ENCODE measurements at regions not wholly inside any gene's neighbourhood (a gene's known extent, or its start where the extent isn't known, plus 50 kb on each side); places are given as distances from the start of the nearest gene placed in this dataset.

- Histone ChIP-seq H3K27ac (no peak overlapping the region), H3K36me3 (no peaks in the 10 kb centered on the region), H3K9me3 (no peaks in the 10 kb centered on the region), H3K4me1 (no peaks in the 10 kb centered on the region), H3K27me3 (no peaks in the 10 kb centered on the region), H3K4me3 (no peak overlapping the region)
- ATAC-seq (no peak), DNase-seq (no peak)
- in situ Hi-C loops (cut with MboI; ENCODE audit: low sequenced_read_pairs in 4 of 4) (no loop called here), intact Hi-C loops (cut with DNase I; ENCODE audit: low total_unique reads) (no loop called here)
- TF ChIP-seq POLR2A (IDR thresholded peaks at IDR 0.05) (no peak), CTCF (IDR thresholded peaks at IDR 0.05 in 4 of 5, conservative IDR thresholded peaks at IDR 0.05 in 1 of 5) (no peak)
Observed at GRCh38 chr1:79090985-79091384, 84.5 kb upstream of the ADGRL4 start.

- H3K4me1 ChIP-seq = no peaks in the 10 kb centered on the region
- H3K9me3 ChIP-seq = no peaks in the 10 kb centered on the region
- in situ Hi-C loops (cut with MboI; ENCODE audit: low sequenced_read_pairs in 4 of 4) = no loop called here
- TF ChIP-seq POLR2A (IDR thresholded peaks at IDR 0.05) = no peak
- no peaks in the 10 kb centered on the region for H3K36me3 ChIP-seq
- H3K4me3 ChIP-seq = no peak overlapping the region
- DNase-seq (no peak), ATAC-seq (no peak)
- H3K27ac ChIP-seq = no peak overlapping the region
- H3K27me3 ChIP-seq = no peaks in the 10 kb centered on the region
- intact Hi-C loops (cut with DNase I; ENCODE audit: low total_unique reads) = no loop called here
Observed at GRCh38 chr1:79089946-79090345, 83.4 kb upstream of the ADGRL4 start.

- Histone ChIP-seq H3K4me3 (no peak overlapping the region), H3K4me1 (no peaks in the 10 kb centered on the region), H3K27me3 (no peaks in the 10 kb centered on the region), H3K36me3 (no peaks in the 10 kb centered on the region), H3K9me3 (no peaks in the 10 kb centered on the region), H3K27ac (no peak overlapping the region)
- in situ Hi-C loops (cut with MboI; ENCODE audit: low sequenced_read_pairs in 4 of 4) = no loop called here
- TF ChIP-seq POLR2A (IDR thresholded peaks at IDR 0.05) = no peak
- TF ChIP-seq CTCF (IDR thresholded peaks at IDR 0.05 in 4 of 5, conservative IDR thresholded peaks at IDR 0.05 in 1 of 5) = no peak
- DNase-seq = no peak
- ATAC-seq = no peak
- intact Hi-C loops (cut with DNase I; ENCODE audit: low total_unique reads) = no loop called here
Observed at GRCh38 chr1:79082233-79082632, 75.7 kb upstream of the ADGRL4 start.

- Histone ChIP-seq H3K27me3 (no peaks in the 10 kb centered on the region), H3K9me3 (no peaks in the 10 kb centered on the region), H3K4me3 (no peak overlapping the region), H3K4me1 (no peaks in the 10 kb centered on the region), H3K27ac (no peak overlapping the region), H3K36me3 (no peaks in the 10 kb centered on the region)
- intact Hi-C loops (cut with DNase I; ENCODE audit: low total_unique reads) = no loop called here
- peak in 1 of 2 donors; percentile 4 for DNase-seq
- TF ChIP-seq POLR2A (IDR thresholded peaks at IDR 0.05) (no peak), CTCF (IDR thresholded peaks at IDR 0.05 in 4 of 5, conservative IDR thresholded peaks at IDR 0.05 in 1 of 5) (no peak)
- ATAC-seq = peak; percentile 71 to 88
- in situ Hi-C loops (cut with MboI; ENCODE audit: low sequenced_read_pairs in 4 of 4) = no loop called here
Observed at GRCh38 chr1:79079770-79080169, 73.2 kb upstream of the ADGRL4 start.

- no peaks in the 10 kb centered on the region for H3K27me3 ChIP-seq
- no peak overlapping the region for H3K27ac ChIP-seq
- intact Hi-C loops (cut with DNase I; ENCODE audit: low total_unique reads) = no loop called here
- no peaks in the 10 kb centered on the region for H3K4me1 ChIP-seq
- DNase-seq (no peak), ATAC-seq (no peak)
- H3K9me3 ChIP-seq = no peaks in the 10 kb centered on the region
- H3K36me3 ChIP-seq = no peaks in the 10 kb centered on the region
- in situ Hi-C loops (cut with MboI; ENCODE audit: low sequenced_read_pairs in 4 of 4) = no loop called here
- TF ChIP-seq POLR2A (IDR thresholded peaks at IDR 0.05) (no peak), CTCF (IDR thresholded peaks at IDR 0.05 in 4 of 5, conservative IDR thresholded peaks at IDR 0.05 in 1 of 5) (no peak)
- H3K4me3 ChIP-seq = no peak overlapping the region
Observed at GRCh38 chr1:79074975-79075374, 68.4 kb upstream of the ADGRL4 start.
